HCT116 (cell line): ENCODE measurements at regions not wholly inside any gene's neighbourhood (a gene's known extent, or its start where the extent isn't known, plus 50 kb on each side); places are given as distances from the start of the nearest gene placed in this dataset.

ENCODE experiments used
- ATF3 ChIP-seq: IDR thresholded peaks from 2 replicates; pipeline ENCODE4 v1.6.1; 2012
- CTCF ChIP-seq, 3 experiments: fragments of 200-600 bp in 1 of 3; sonication (generic) in 1 of 3; IDR thresholded peaks in 2 of 3; conservative IDR thresholded peaks in 1 of 3; 2 replicates each; pipeline ENCODE4 v1.5.1; 2012 to 2017; ENCODE audit warnings: low read depth in 2 of 3, low read length in 2 of 3, antibody characterized with exemption in 1 of 3, borderline replicate concordance in 1 of 3, control low read depth in 1 of 3, mild to moderate bottlenecking in 1 of 3, mixed read lengths in 1 of 3, mixed run types in 1 of 3, moderate library complexity in 1 of 3; ENCODE audit not compliant: insufficient read depth in 1 of 3
- EZH2 ChIP-seq: fragments of 200-600 bp; sonication (generic); IDR thresholded peaks from 2 replicates; pipeline ENCODE4 v1.6.1; 2017; ENCODE audit warnings: antibody characterized with exemption, mixed run types
- POLR2A ChIP-seq: IDR thresholded peaks from 2 replicates; pipeline ENCODE4 v1.7.0; 2011; ENCODE audit warnings: borderline replicate concordance; ENCODE audit not compliant: insufficient read depth, insufficient read length; ENCODE audit errors: extremely low read depth
- POLR2AphosphoS5 ChIP-seq: IDR thresholded peaks from 2 replicates; pipeline ENCODE4 v1.6.1; 2011; ENCODE audit warnings: mild to moderate bottlenecking, low read depth, low read length, moderate library complexity
- SP1 ChIP-seq: IDR thresholded peaks from 2 replicates; pipeline ENCODE4 v1.6.1; 2012; ENCODE audit warnings: low read depth

- TF ChIP-seq CTCF (IDR thresholded peaks at IDR 0.05 in 2 of 3, conservative IDR thresholded peaks at IDR 0.05 in 1 of 3; ENCODE audit: borderline replicate concordance in 1 of 3, insufficient read depth in 1 of 3, low read depth in 2 of 3, low read length in 2 of 3) (no peak), POLR2A (no peak), ATF3 (no peak), EZH2 (no peak), SP1 (no peak), POLR2AphosphoS5 (no peak)
Observed at GRCh38 chr2:122596598-122596997, 841.1 kb downstream of the TSN start.
